ENCODE measurements at regions not wholly inside any gene's neighbourhood (a gene's known extent, or its start where the extent isn't known, plus 50 kb on each side); places are given as distances from the start of the nearest gene placed in this dataset.

GRCh38 chr18:68557183-68557582 lies 157.7 kb downstream of the TMX3 start:
- no peak overlapping the region for H3K4me3 Mint-ChIP-seq
- H3K27ac Mint-ChIP-seq: no peak overlapping the region
- peaks cover 0 to 3% of the 10 kb centered on the region in 2 donors for H3K9me3 Mint-ChIP-seq
- no peaks in the 10 kb centered on the region for H3K27me3 Mint-ChIP-seq
- ATAC-seq (replicated peaks): no peak
- no peaks in the 10 kb centered on the region for H3K36me3 Mint-ChIP-seq
- no peaks in the 10 kb centered on the region for H3K4me1 Mint-ChIP-seq
- DNase-seq: no peak

GRCh38 chr18:68555879-68556301 lies 159.0 kb downstream of the TMX3 start:
- Mint-ChIP-seq H3K4me1 (no peaks in the 10 kb centered on the region), H3K4me3 (no peak overlapping the region), H3K36me3 (no peaks in the 10 kb centered on the region), H3K9me3 (no peaks in the 10 kb centered on the region), H3K27ac (no peak overlapping the region), H3K27me3 (no peaks in the 10 kb centered on the region)
- no peak for ATAC-seq (replicated peaks)
- DNase-seq: no peak

GRCh38 chr18:68548904-68549870 lies 165.7 kb downstream of the TMX3 start:
- Mint-ChIP-seq H3K27me3 (no peaks in the 10 kb centered on the region), H3K9me3 (no peaks in the 10 kb centered on the region), H3K27ac (no peak overlapping the region), H3K36me3 (no peaks in the 10 kb centered on the region), H3K4me1 (no peaks in the 10 kb centered on the region), H3K4me3 (no peak overlapping the region)
- no peak for DNase-seq
- ATAC-seq (replicated peaks): no peak

- DNase-seq: no peak
- Mint-ChIP-seq H3K9me3 (peaks cover 0 to 2% of the 10 kb centered on the region in 2 donors), H3K4me3 (no peak overlapping the region), H3K36me3 (no peaks in the 10 kb centered on the region), H3K4me1 (no peaks in the 10 kb centered on the region), H3K27me3 (no peaks in the 10 kb centered on the region), H3K27ac (no peak overlapping the region)
- ATAC-seq (replicated peaks): no peak
These were observed 171.6 kb downstream of the TMX3 start for GRCh38 chr18:68543344-68543743.

GRCh38 chr18:68542846-68543245 lies 172.1 kb downstream of the TMX3 start:
- no peak for ATAC-seq (replicated peaks)
- no peaks in the 10 kb centered on the region for H3K27me3 Mint-ChIP-seq

GRCh38 chr18:68533641-68534040 lies 181.3 kb downstream of the TMX3 start:
- ATAC-seq (replicated peaks): no peak
- Mint-ChIP-seq H3K36me3 (no peaks in the 10 kb centered on the region), H3K4me1 (no peaks in the 10 kb centered on the region), H3K9me3 (no peaks in the 10 kb centered on the region), H3K4me3 (no peak overlapping the region), H3K27ac (no peak overlapping the region), H3K27me3 (no peaks in the 10 kb centered on the region)
- DNase-seq: no peak

More at GRCh38 chr18:68542846-68543245, 172.1 kb downstream of the TMX3 start:
- H3K4me1 Mint-ChIP-seq: no peaks in the 10 kb centered on the region
- H3K27ac Mint-ChIP-seq: no peak overlapping the region
- peaks cover 0 to 2% of the 10 kb centered on the region in 2 donors for H3K9me3 Mint-ChIP-seq
- no peaks in the 10 kb centered on the region for H3K36me3 Mint-ChIP-seq
- DNase-seq: no peak
- no peak overlapping the region for H3K4me3 Mint-ChIP-seq

GRCh38 chr18:68532328-68532885 lies 182.5 kb downstream of the TMX3 start:
- Mint-ChIP-seq H3K4me1 (no peaks in the 10 kb centered on the region), H3K36me3 (no peaks in the 10 kb centered on the region), H3K9me3 (no peaks in the 10 kb centered on the region), H3K27ac (no peak overlapping the region), H3K27me3 (no peaks in the 10 kb centered on the region), H3K4me3 (no peak overlapping the region)
- ATAC-seq (replicated peaks) (no peak), DNase-seq (no peak)

GRCh38 chr18:68525091-68525490 lies 189.8 kb downstream of the TMX3 start:
- Mint-ChIP-seq H3K4me1 (no peaks in the 10 kb centered on the region), H3K9me3 (no peaks in the 10 kb centered on the region), H3K4me3 (no peak overlapping the region), H3K27me3 (no peaks in the 10 kb centered on the region), H3K27ac (no peak overlapping the region), H3K36me3 (no peaks in the 10 kb centered on the region)
- ATAC-seq (replicated peaks): no peak
- DNase-seq: no peak

- H3K4me3 Mint-ChIP-seq: no peak overlapping the region
- H3K36me3 Mint-ChIP-seq: no peaks in the 10 kb centered on the region
- no peaks in the 10 kb centered on the region for H3K9me3 Mint-ChIP-seq
- DNase-seq (no peak), ATAC-seq (replicated peaks) (no peak)
- H3K4me1 Mint-ChIP-seq: no peaks in the 10 kb centered on the region
- H3K27ac Mint-ChIP-seq: no peak overlapping the region
- H3K27me3 Mint-ChIP-seq: no peaks in the 10 kb centered on the region
These were observed 194.4 kb downstream of the TMX3 start for GRCh38 chr18:68520406-68521075.

- Mint-ChIP-seq H3K9me3 (no peaks in the 10 kb centered on the region), H3K27me3 (no peaks in the 10 kb centered on the region), H3K27ac (no peak overlapping the region), H3K4me1 (no peaks in the 10 kb centered on the region), H3K36me3 (no peaks in the 10 kb centered on the region), H3K4me3 (no peak overlapping the region)
- no peak for DNase-seq
- no peak for ATAC-seq (replicated peaks)
These were observed 195.6 kb downstream of the TMX3 start for GRCh38 chr18:68519336-68519735.

- ATAC-seq (replicated peaks): no peak
- no peaks in the 10 kb centered on the region for H3K27me3 Mint-ChIP-seq
- no peaks in the 10 kb centered on the region for H3K36me3 Mint-ChIP-seq
- peaks cover 0 to 4% of the 10 kb centered on the region in 2 donors for H3K9me3 Mint-ChIP-seq
- H3K4me3 Mint-ChIP-seq: no peak overlapping the region
- DNase-seq: no peak
- H3K4me1 Mint-ChIP-seq: no peaks in the 10 kb centered on the region
- H3K27ac Mint-ChIP-seq: no peak overlapping the region
These were observed 205.0 kb downstream of the TMX3 start for GRCh38 chr18:68509902-68510301.

GRCh38 chr18:68507781-68508180 lies 207.1 kb downstream of the TMX3 start:
- Mint-ChIP-seq H3K36me3 (no peaks in the 10 kb centered on the region), H3K27ac (no peak overlapping the region), H3K27me3 (no peaks in the 10 kb centered on the region), H3K4me1 (no peaks in the 10 kb centered on the region), H3K4me3 (no peak overlapping the region), H3K9me3 (peaks cover 0 to 3% of the 10 kb centered on the region in 2 donors)
- ATAC-seq (replicated peaks) (no peak), DNase-seq (no peak)

GRCh38 chr18:68505178-68505574 lies 209.7 kb downstream of the TMX3 start:
- DNase-seq (no peak), ATAC-seq (replicated peaks) (no peak)
- Mint-ChIP-seq H3K4me3 (no peak overlapping the region), H3K27me3 (no peaks in the 10 kb centered on the region), H3K9me3 (no peaks in the 10 kb centered on the region), H3K4me1 (no peaks in the 10 kb centered on the region), H3K27ac (no peak overlapping the region), H3K36me3 (no peaks in the 10 kb centered on the region)

GRCh38 chr18:68504441-68505177 lies 210.3 kb downstream of the TMX3 start:
- no peaks in the 10 kb centered on the region for H3K4me1 Mint-ChIP-seq
- no peak overlapping the region for H3K4me3 Mint-ChIP-seq
- H3K9me3 Mint-ChIP-seq: no peaks in the 10 kb centered on the region
- ATAC-seq (replicated peaks): no peak
- no peak for DNase-seq
- no peaks in the 10 kb centered on the region for H3K36me3 Mint-ChIP-seq
- no peak overlapping the region for H3K27ac Mint-ChIP-seq
- H3K27me3 Mint-ChIP-seq: no peaks in the 10 kb centered on the region
